Activated CD8-positive, alpha-beta T cell treated with anti-CD3 and anti-CD28 coated beads for 36 hours (primary cell): ENCODE measurements at regions not wholly inside any gene's neighbourhood (a gene's known extent, or its start where the extent isn't known, plus 50 kb on each side); places are given as distances from the start of the nearest gene placed in this dataset.

Experiments used
- ATAC-seq: fragments of 200-7000 bp; cut with Tn5 transposase; one replicate; pipeline ENCODE4 v1.10.0; 2021; ENCODE audit warnings: mild to moderate bottlenecking, moderate library complexity
- CTCF ChIA-PET: fragments of 350-600 bp; sonication (Branson Sonifier 250); formaldehyde crosslinking; loops from one replicate; lab custom pipeline; 2021; ENCODE audit warnings: antibody characterized with exemption; lab: Charles Lee
- POLR2A ChIA-PET: fragments of 350-600 bp; sonication (Branson Sonifier 250); formaldehyde crosslinking; loops from one replicate; lab custom pipeline; 2021; ENCODE audit warnings: antibody characterized with exemption; lab: Charles Lee
- DNase-seq: peaks from one replicate; pipeline ENCODE4 v3.0.0-alpha.2; 2020
- H3K27ac Mint-ChIP-seq: one replicate; pipeline ENCODE4 v1.8.0; 2021; ENCODE audit warnings: mild to moderate bottlenecking, mixed read lengths
- H3K27me3 Mint-ChIP-seq: one replicate; pipeline ENCODE4 v1.8.0; 2021; ENCODE audit warnings: mixed read lengths
- H3K36me3 Mint-ChIP-seq: one replicate; pipeline ENCODE4 v1.8.0; 2021; ENCODE audit warnings: low read depth, mixed read lengths
- H3K4me1 Mint-ChIP-seq: one replicate; pipeline ENCODE4 v1.8.0; 2021; ENCODE audit warnings: low read depth, mixed read lengths
- H3K4me3 Mint-ChIP-seq: one replicate; pipeline ENCODE4 v1.8.0; 2021; ENCODE audit warnings: mild to moderate bottlenecking, moderate library complexity, mixed read lengths
- H3K9me3 Mint-ChIP-seq: one replicate; pipeline ENCODE4 v1.8.0; 2021; ENCODE audit warnings: mixed read lengths
- intact Hi-C: fragments of 100-400 bp; cut with micrococcal nuclease; formaldehyde crosslinking; loops from one replicate; pipeline ENCODE4 v1.10.0; 2022
- TF ChIP-seq, protein P1 (sequence below): fragments of 200-600 bp; IDR thresholded peaks from one replicate; pipeline ENCODE4 v1.8.0; 2022; ENCODE audit warnings: antibody characterized with exemption, mild to moderate bottlenecking

DNA sequence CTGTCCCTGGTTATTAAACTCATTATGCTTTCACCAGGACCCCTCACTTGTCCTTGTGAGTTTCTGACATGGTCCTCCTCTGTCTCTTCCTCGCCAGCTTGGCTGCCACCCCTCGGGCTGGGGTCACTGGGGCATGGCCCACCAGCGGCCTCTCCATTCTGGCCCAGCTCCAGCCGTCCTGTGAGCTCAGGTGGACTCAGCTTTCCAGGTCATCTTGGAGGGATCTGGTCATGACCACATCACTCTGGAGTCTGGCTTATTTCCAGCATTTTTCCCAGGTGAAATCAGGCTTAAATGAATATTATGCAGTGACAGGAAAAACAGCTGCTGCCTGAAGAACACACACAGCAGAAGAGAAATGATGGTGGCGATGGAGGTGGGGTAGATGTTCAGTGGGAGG lies 224.5 kb downstream of the ADAMTS15 start:
- no peak overlapping the region for H3K27ac Mint-ChIP-seq
- ChIA-PET POLR2A (no interaction called here), CTCF (no interaction called here)
- intact Hi-C loops: no loop called here
- H3K4me3 Mint-ChIP-seq: no peak overlapping the region
- no peak for DNase-seq
- TF ChIP-seq, protein P1, sequence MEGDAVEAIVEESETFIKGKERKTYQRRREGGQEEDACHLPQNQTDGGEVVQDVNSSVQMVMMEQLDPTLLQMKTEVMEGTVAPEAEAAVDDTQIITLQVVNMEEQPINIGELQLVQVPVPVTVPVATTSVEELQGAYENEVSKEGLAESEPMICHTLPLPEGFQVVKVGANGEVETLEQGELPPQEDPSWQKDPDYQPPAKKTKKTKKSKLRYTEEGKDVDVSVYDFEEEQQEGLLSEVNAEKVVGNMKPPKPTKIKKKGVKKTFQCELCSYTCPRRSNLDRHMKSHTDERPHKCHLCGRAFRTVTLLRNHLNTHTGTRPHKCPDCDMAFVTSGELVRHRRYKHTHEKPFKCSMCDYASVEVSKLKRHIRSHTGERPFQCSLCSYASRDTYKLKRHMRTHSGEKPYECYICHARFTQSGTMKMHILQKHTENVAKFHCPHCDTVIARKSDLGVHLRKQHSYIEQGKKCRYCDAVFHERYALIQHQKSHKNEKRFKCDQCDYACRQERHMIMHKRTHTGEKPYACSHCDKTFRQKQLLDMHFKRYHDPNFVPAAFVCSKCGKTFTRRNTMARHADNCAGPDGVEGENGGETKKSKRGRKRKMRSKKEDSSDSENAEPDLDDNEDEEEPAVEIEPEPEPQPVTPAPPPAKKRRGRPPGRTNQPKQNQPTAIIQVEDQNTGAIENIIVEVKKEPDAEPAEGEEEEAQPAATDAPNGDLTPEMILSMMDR: no peak
- H3K4me1 Mint-ChIP-seq: no peaks in the 10 kb centered on the region
- H3K27me3 Mint-ChIP-seq: peaks cover 7% of the 10 kb centered on the region
- peaks cover under 1% of the 10 kb centered on the region for H3K9me3 Mint-ChIP-seq
- no peaks in the 10 kb centered on the region for H3K36me3 Mint-ChIP-seq
- no peak for ATAC-seq

DNA sequence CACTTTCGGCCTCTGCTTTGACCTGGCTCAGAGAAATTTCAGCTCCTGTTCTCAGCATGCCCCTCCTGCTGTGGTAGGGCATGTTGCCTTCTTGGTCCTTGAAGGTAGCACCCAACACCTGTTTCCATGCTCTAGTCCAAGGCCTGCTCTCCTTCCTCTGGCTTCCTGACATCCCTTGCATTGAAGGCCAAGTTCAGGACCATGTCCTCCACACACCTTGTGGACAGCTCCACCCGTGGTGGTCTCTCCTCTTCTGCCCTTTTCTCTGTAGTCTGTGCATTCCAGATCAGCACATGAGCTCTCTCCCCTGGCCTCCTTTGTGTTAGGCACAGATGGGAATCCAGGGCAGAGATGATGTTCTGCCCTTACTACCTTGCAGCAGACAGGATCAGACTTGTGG lies 225.3 kb downstream of the ADAMTS15 start:
- H3K36me3 Mint-ChIP-seq: no peaks in the 10 kb centered on the region
- TF ChIP-seq, protein P1: no peak
- no peak for ATAC-seq
- H3K27me3 Mint-ChIP-seq: peaks cover 7% of the 10 kb centered on the region
- peaks cover 7% of the 10 kb centered on the region for H3K9me3 Mint-ChIP-seq
- H3K4me1 Mint-ChIP-seq: no peaks in the 10 kb centered on the region
- no peak overlapping the region for H3K27ac Mint-ChIP-seq
- intact Hi-C loops: no loop called here
- no peak overlapping the region for H3K4me3 Mint-ChIP-seq
- no peak for DNase-seq
- ChIA-PET CTCF (no interaction called here), POLR2A (no interaction called here)

DNA sequence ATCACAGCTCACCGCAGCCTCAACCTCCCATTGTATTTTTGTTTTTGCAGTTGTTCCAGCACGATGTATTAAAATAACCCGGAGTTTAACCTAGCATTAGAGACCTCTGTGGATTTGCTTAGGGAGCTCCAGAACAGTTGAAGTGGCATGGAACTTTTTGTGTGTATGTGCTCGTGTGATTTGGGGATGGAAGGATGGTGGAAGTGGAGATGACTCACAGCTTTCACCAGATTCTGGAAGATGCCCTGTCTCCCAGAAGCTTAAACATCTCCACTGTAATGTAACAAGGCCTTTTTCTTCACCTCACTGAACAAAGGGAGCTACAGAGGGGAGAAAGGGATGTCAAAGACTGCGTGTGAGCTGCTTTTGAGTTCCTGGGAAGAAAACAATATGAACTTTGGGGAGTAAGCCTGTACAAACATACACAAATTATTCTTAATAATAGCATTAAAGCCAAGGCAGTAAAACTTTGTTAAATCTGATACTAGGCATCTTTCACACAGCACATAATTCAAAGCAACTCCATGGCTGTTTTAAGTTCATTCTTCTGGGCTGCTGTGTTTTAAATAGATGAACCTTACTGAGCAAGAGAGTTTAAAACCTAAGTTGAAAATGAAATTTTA lies 226.4 kb downstream of the ADAMTS15 start:
- no peak overlapping the region for H3K4me3 Mint-ChIP-seq
- DNase-seq (no peak), ATAC-seq (no peak)
- ChIA-PET CTCF (no interaction called here), POLR2A (interaction anchor here (0.6 kb wide), 2 partner anchors 10 to 187 kb away, joined by 3 read pairs; no protein-coding TSS in a partner anchor)
- H3K4me1 Mint-ChIP-seq: no peaks in the 10 kb centered on the region
- H3K9me3 Mint-ChIP-seq: peaks cover 14% of the 10 kb centered on the region
- intact Hi-C loops: no loop called here
- TF ChIP-seq, protein P1: no peak
- no peak overlapping the region for H3K27ac Mint-ChIP-seq
- peaks cover 2% of the 10 kb centered on the region for H3K36me3 Mint-ChIP-seq
- H3K27me3 Mint-ChIP-seq: peaks cover 7% of the 10 kb centered on the region

DNA sequence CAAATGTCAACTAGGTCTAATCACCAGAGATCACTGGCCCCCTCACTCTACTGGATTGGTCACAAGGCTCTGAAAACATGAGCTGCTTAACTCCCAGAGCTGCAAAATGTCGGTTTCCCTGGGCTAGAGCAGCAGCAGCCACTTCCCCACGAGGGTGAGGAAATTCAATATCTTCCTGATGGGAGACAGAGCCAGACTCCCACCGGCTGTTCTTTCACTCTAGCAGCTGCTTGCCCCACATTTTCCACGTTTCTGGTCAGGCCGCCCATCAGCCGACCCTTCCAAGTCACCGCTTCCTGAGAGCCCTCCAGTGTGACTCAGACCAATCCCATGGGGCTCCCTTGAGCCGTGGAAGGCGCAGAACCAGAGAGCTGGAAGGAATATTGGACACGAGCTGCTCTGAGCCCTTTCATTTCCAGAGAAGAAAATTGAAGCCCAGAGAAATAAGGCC lies 227.0 kb downstream of the ADAMTS15 start:
- TF ChIP-seq, protein P1: no peak
- H3K4me1 Mint-ChIP-seq: no peaks in the 10 kb centered on the region
- H3K9me3 Mint-ChIP-seq: peaks cover 15% of the 10 kb centered on the region
- no peak for DNase-seq
- H3K36me3 Mint-ChIP-seq: peaks cover 2% of the 10 kb centered on the region
- intact Hi-C loops: no loop called here
- H3K4me3 Mint-ChIP-seq: no peak overlapping the region
- no peak for ATAC-seq
- CTCF ChIA-PET: no interaction called here
- H3K27me3 Mint-ChIP-seq: peaks cover 7% of the 10 kb centered on the region
- no peak overlapping the region for H3K27ac Mint-ChIP-seq
- POLR2A ChIA-PET: interaction anchor here (0.6 kb wide), 2 partner anchors 11 to 187 kb away, joined by 3 read pairs; no protein-coding TSS in a partner anchor

DNA sequence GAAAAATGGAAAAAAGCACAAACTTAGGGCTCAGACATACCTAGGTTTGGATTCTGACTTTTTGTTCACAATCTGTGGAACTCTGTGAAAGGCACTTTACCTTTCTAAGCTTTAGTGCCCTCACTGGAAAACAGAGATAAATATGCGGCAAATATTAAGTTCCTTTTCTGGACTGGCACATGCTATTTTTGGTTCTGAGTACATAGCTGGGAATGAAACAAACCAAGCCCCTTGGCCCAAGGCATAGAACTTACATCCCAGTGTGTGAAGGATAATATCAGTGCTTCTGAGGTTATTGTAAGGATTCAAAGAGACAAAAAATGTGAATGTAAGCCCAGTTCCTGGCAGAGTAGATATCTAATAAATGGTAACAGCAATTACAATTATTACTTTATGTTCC lies 227.5 kb downstream of the ADAMTS15 start:
- Mint-ChIP-seq H3K4me1 (no peaks in the 10 kb centered on the region), H3K4me3 (no peak overlapping the region), H3K27me3 (peaks cover 7% of the 10 kb centered on the region), H3K36me3 (peaks cover 2% of the 10 kb centered on the region), H3K27ac (no peak overlapping the region), H3K9me3 (peaks cover 18% of the 10 kb centered on the region)
- POLR2A ChIA-PET: no interaction called here
- TF ChIP-seq, protein P1: no peak
- intact Hi-C loops: no loop called here
- DNase-seq (no peak), ATAC-seq (no peak)
- CTCF ChIA-PET: no interaction called here
